Hematopoietic multipotent progenitor cell treated with erythropoietin and hydrocortisone succinate and interleukin-3 and kit ligand, for 17 days (in vitro differentiated cells): ENCODE measurements at regions not wholly inside any gene's neighbourhood (a gene's known extent, or its start where the extent isn't known, plus 50 kb on each side); places are given as distances from the start of the nearest gene placed in this dataset.

Experiments used
- DNase-seq: peaks from one replicate; pipeline ENCODE4 v3.0.0-alpha.2; 2015; ENCODE audit warnings: low spot score

- DNase-seq = no peak
Measured at GRCh38 chr14:58947814-58948445, 240.5 kb upstream of the DAAM1 start.

- DNase-seq = no peak
Measured at GRCh38 chr14:58950555-58950954, 237.9 kb upstream of the DAAM1 start.

- no peak for DNase-seq
Measured at GRCh38 chr14:58951143-58951542, 237.3 kb upstream of the DAAM1 start.

- DNase-seq = no peak
Measured at GRCh38 chr14:58954052-58954451, 234.4 kb upstream of the DAAM1 start.

- no peak for DNase-seq
Measured at GRCh38 chr14:58954901-58955861, 233.3 kb upstream of the DAAM1 start.

- no peak for DNase-seq
Measured at GRCh38 chr14:58961045-58961731, 227.3 kb upstream of the DAAM1 start.

GRCh38 chr14:58963873-58964597, 224.4 kb upstream of the DAAM1 start:
- no peak for DNase-seq

GRCh38 chr14:58964598-58964928, 223.9 kb upstream of the DAAM1 start:
- no peak for DNase-seq

- no peak for DNase-seq
Measured at GRCh38 chr14:58965601-58966000, 222.9 kb upstream of the DAAM1 start.

GRCh38 chr14:58966997-58967396, 221.5 kb upstream of the DAAM1 start:
- DNase-seq = no peak

GRCh38 chr14:58969951-58970751, 218.3 kb upstream of the DAAM1 start:
- no peak for DNase-seq

GRCh38 chr14:58972233-58973017, 216.0 kb upstream of the DAAM1 start:
- no peak for DNase-seq

- DNase-seq = no peak
Measured at GRCh38 chr14:58977366-58977765, 211.1 kb upstream of the DAAM1 start.

GRCh38 chr14:58978343-58978742, 210.1 kb upstream of the DAAM1 start:
- no peak for DNase-seq

- no peak for DNase-seq
Measured at GRCh38 chr14:58979325-58979724, 209.1 kb upstream of the DAAM1 start.

GRCh38 chr14:58981840-58982239, 206.6 kb upstream of the DAAM1 start:
- DNase-seq = no peak

- no peak for DNase-seq
Measured at GRCh38 chr14:58985786-58986185, 202.7 kb upstream of the DAAM1 start.

- DNase-seq = no peak
Measured at GRCh38 chr14:58987591-58987990, 200.9 kb upstream of the DAAM1 start.

GRCh38 chr14:58992935-58993334, 195.5 kb upstream of the DAAM1 start:
- DNase-seq = no peak

- no peak for DNase-seq
Measured at GRCh38 chr14:58994130-58994529, 194.3 kb upstream of the DAAM1 start.

- DNase-seq = no peak
Measured at GRCh38 chr14:59004012-59004411, 184.5 kb upstream of the DAAM1 start.
